H9 (cell line): ENCODE measurements at regions not wholly inside any gene's neighbourhood (a gene's known extent, or its start where the extent isn't known, plus 50 kb on each side); places are given as distances from the start of the nearest gene placed in this dataset.

Source experiments
- DNase-seq: peaks from one replicate; pipeline ENCODE4 v3.0.0-alpha.2; 2017
- H2AFZ ChIP-seq: one replicate; pipeline ENCODE4 v1.6.1; 2013; ENCODE audit warnings: mild to moderate bottlenecking, low read length, control low read depth, moderate library complexity
- H2AK5ac ChIP-seq: 2 replicates; pipeline ENCODE4 v1.6.1; 2013; ENCODE audit warnings: low read length, control low read depth, mixed read lengths; ENCODE audit not compliant: insufficient read length
- H2BK120ac ChIP-seq: one replicate; pipeline ENCODE4 v1.6.1; 2013; ENCODE audit warnings: low read depth, mild to moderate bottlenecking, low read length, control low read depth, inconsistent platforms; ENCODE audit not compliant: poor library complexity, severe bottlenecking
- H2BK12ac ChIP-seq: 2 replicates; pipeline ENCODE4 v1.6.1; 2013; ENCODE audit warnings: low read length, control low read depth, mixed read lengths, low read depth; ENCODE audit not compliant: insufficient read length
- H2BK15ac ChIP-seq: 2 replicates; pipeline ENCODE4 v1.6.1; 2013; ENCODE audit warnings: low read depth, low read length, control low read depth
- H2BK20ac ChIP-seq: one replicate; pipeline ENCODE4 v1.6.1; 2013; ENCODE audit warnings: low read depth, mild to moderate bottlenecking, low read length, control low read depth, inconsistent platforms; ENCODE audit not compliant: poor library complexity, severe bottlenecking
- H2BK5ac ChIP-seq: 2 replicates; pipeline ENCODE4 v1.6.1; 2013; ENCODE audit warnings: low read length, control low read depth, mixed read lengths; ENCODE audit not compliant: insufficient read length
- H3K14ac ChIP-seq: 2 replicates; pipeline ENCODE4 v1.6.1; 2013; ENCODE audit warnings: low read length, control low read depth; ENCODE audit not compliant: insufficient read depth
- H3K18ac ChIP-seq: 2 replicates; pipeline ENCODE4 v1.6.1; 2013; ENCODE audit warnings: low read depth, mild to moderate bottlenecking, mixed read lengths, low read length, control low read depth; ENCODE audit not compliant: insufficient read length
- H3K23ac ChIP-seq: 2 replicates; pipeline ENCODE4 v1.6.1; 2013; ENCODE audit warnings: low read length, control low read depth, mixed read lengths, low read depth; ENCODE audit not compliant: insufficient read length
- H3K23me2 ChIP-seq: 2 replicates; pipeline ENCODE4 v1.6.1; 2013; ENCODE audit warnings: low read depth, mild to moderate bottlenecking, mixed read lengths, low read length, control low read depth; ENCODE audit not compliant: insufficient read length, poor library complexity, severe bottlenecking
- H3K27ac ChIP-seq: 2 replicates; pipeline ENCODE4 v1.5.1; 2013; ENCODE audit warnings: low read length, control low read depth, mixed read lengths, low read depth; ENCODE audit not compliant: insufficient read length
- H3K27me3 ChIP-seq: 2 replicates; pipeline ENCODE4 v1.6.1; 2013; ENCODE audit warnings: low read length, control low read depth, inconsistent platforms; ENCODE audit not compliant: insufficient read depth
- H3K4ac ChIP-seq: 2 replicates; pipeline ENCODE4 v1.6.1; 2013; ENCODE audit warnings: low read depth, mild to moderate bottlenecking, control low read depth, inconsistent platforms, low read length, moderate library complexity
- H3K4me1 ChIP-seq: 2 replicates; pipeline ENCODE4 v1.6.1; 2013; ENCODE audit warnings: low read length, control low read depth, inconsistent platforms; ENCODE audit not compliant: insufficient read depth
- H3K4me2 ChIP-seq: 2 replicates; pipeline ENCODE4 v1.6.1; 2013; ENCODE audit warnings: low read length, control low read depth, mixed read lengths; ENCODE audit not compliant: insufficient read length, insufficient read depth
- H3K56ac ChIP-seq: 2 replicates; pipeline ENCODE4 v1.6.1; 2013; ENCODE audit warnings: low read depth, mild to moderate bottlenecking, mixed read lengths, low read length, control low read depth; ENCODE audit not compliant: insufficient read length
- H3K79me1 ChIP-seq: 2 replicates; pipeline ENCODE4 v1.6.1; 2013; ENCODE audit warnings: low read depth, mild to moderate bottlenecking, moderate library complexity, low read length, control low read depth, inconsistent platforms; ENCODE audit not compliant: insufficient read depth, poor library complexity, severe bottlenecking
- H3K79me2 ChIP-seq: 2 replicates; pipeline ENCODE4 v1.6.1; 2013; ENCODE audit warnings: low read length, control low read depth, inconsistent platforms; ENCODE audit not compliant: insufficient read depth
- H3K9ac ChIP-seq: 2 replicates; pipeline ENCODE4 v1.6.1; 2013; ENCODE audit warnings: low read length, control low read depth, mixed read lengths; ENCODE audit not compliant: insufficient read length; ENCODE audit errors: extremely low read depth
- H3K9me3 ChIP-seq: one replicate; pipeline ENCODE4 v1.6.1; 2013; ENCODE audit warnings: low read depth, low read length, inconsistent platforms; ENCODE audit not compliant: control insufficient read depth
- H3T11ph ChIP-seq: one replicate; pipeline ENCODE4 v1.6.1; 2013; ENCODE audit warnings: mild to moderate bottlenecking, low read length, control low read depth, inconsistent platforms
- H4K20me1 ChIP-seq: one replicate; pipeline ENCODE4 v1.6.1; 2013; ENCODE audit not compliant: control insufficient read depth, insufficient read length, insufficient read depth
- H4K5ac ChIP-seq: 2 replicates; pipeline ENCODE4 v1.6.1; 2013; ENCODE audit warnings: low read depth, mild to moderate bottlenecking, mixed read lengths, low read length, control low read depth; ENCODE audit not compliant: insufficient read length
- H4K8ac ChIP-seq: replicated peaks from 2 replicates; pipeline ENCODE4 v1.6.1; 2013; ENCODE audit warnings: low read length, control low read depth, mixed read lengths, low read depth; ENCODE audit not compliant: insufficient read length
- H4K91ac ChIP-seq: 2 replicates; pipeline ENCODE4 v1.6.1; 2013; ENCODE audit warnings: low read depth, mild to moderate bottlenecking, moderate library complexity, mixed read lengths, low read length, control low read depth; ENCODE audit not compliant: insufficient read length
- H3K27ac Mint-ChIP-seq, 3 experiments: 2 replicates in 2 of 3; 3 replicates in 1 of 3; pipeline ENCODE4 v1.8.0; 2020 to 2021; ENCODE audit warnings: mixed read lengths in 3 of 3, mild to moderate bottlenecking in 1 of 3, moderate library complexity in 1 of 3
- H3K27me3 Mint-ChIP-seq: 2 replicates; pipeline ENCODE4 v1.8.0; 2021; ENCODE audit warnings: low read depth, mild to moderate bottlenecking, moderate library complexity, mixed read lengths
- H3K36me3 Mint-ChIP-seq, 3 experiments: 2 replicates in 2 of 3; 3 replicates in 1 of 3; pipeline ENCODE4 v1.8.0; 2020 to 2021; ENCODE audit warnings: low read depth in 3 of 3, mixed read lengths in 3 of 3; ENCODE audit not compliant: insufficient read depth in 1 of 3
- H3K4me1 Mint-ChIP-seq, 2 experiments: 2 replicates each; pipeline ENCODE4 v1.8.0; 2020; ENCODE audit warnings: mixed read lengths in 2 of 2
- H3K4me3 Mint-ChIP-seq, 2 experiments: 2 replicates in 1 of 2; 3 replicates in 1 of 2; pipeline ENCODE4 v1.8.0; 2020 to 2021; ENCODE audit warnings: mild to moderate bottlenecking in 2 of 2, mixed read lengths in 2 of 2, moderate library complexity in 1 of 2
- H3K9me3 Mint-ChIP-seq, 2 experiments: 2 replicates in 1 of 2; 3 replicates in 1 of 2; pipeline ENCODE4 v1.8.0; 2020; ENCODE audit warnings: mild to moderate bottlenecking in 2 of 2, mixed read lengths in 2 of 2, moderate library complexity in 1 of 2
- WGBS: extraction: QIAGEN DNeasy Blood & Tissue Kit; methylation state at CpG from one replicate; pipeline ENCODE4 v1.1.7; 2013; ENCODE audit warnings: missing lambda C conversion rate, low lambda C conversion rate, mixed read lengths; ENCODE audit not compliant: insufficient read length; ENCODE audit errors: extremely low coverage; 5-methylcytosine and 5-hydroxymethylcytosine counted together
- TF ChIP-seq, protein P1 (sequence below): fragments of 200-600 bp; sonication (generic); conservative IDR thresholded peaks from 3 replicates; pipeline ENCODE4 v1.8.0; 2021; ENCODE audit warnings: antibody characterized with exemption, mild to moderate bottlenecking

DNA sequence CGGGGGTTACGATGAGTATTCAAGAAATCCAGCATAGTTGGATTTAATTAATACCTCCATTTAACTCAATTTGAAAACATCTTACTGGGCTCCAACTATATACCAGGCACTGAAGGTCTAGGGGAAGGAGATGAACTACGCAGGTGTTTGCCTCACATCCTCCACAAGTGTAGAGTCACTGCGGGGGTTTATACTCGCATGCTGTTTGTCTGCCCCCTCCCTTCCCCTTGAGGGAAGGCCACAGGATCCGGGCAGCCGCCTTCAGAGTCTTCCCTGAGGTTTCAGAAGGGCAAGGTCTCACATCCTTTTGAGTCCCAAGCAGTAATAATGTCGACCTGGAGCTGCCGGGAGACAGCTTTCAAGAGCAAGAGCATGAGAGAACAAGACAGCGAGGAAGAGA lies 142.4 kb upstream of the GALNT2 start:
- Histone ChIP-seq H3K27ac (no peak overlapping the region), H3K4ac (no peak overlapping the region), H2AK5ac (no peak overlapping the region), H3K23ac (no peak overlapping the region), H2AFZ (no peak overlapping the region), H3K23me2 (no peaks in the 10 kb centered on the region), H2BK12ac (no peak overlapping the region), H3K79me1 (no peaks in the 10 kb centered on the region), H4K91ac (no peak overlapping the region), H2BK120ac (no peak overlapping the region), H3K56ac (no peak overlapping the region), H2BK5ac (no peak overlapping the region), H4K5ac (no peak overlapping the region), H3K18ac (no peak overlapping the region), H3K79me2 (no peaks in the 10 kb centered on the region), H3K4me1 (no peaks in the 10 kb centered on the region), H3K9me3 (no peaks in the 10 kb centered on the region), H2BK20ac (no peak overlapping the region), H4K20me1 (no peaks in the 10 kb centered on the region), H3K4me2 (no peak overlapping the region), H4K8ac (no peak overlapping the region), H2BK15ac (no peak overlapping the region), H3K14ac (no peak overlapping the region), H3T11ph (no peak overlapping the region), H3K9ac (no peak overlapping the region), H3K27me3 (no peaks in the 10 kb centered on the region)
- Mint-ChIP-seq H3K4me3 (no peak overlapping the region), H3K36me3 (no peaks in the 10 kb centered on the region), H3K27me3 (no peaks in the 10 kb centered on the region; the same call in 1 of the 2 replicates), H3K4me1 (peaks cover 2 to 18% of the 10 kb centered on the region in 2 experiments; a peak in 3 of 4 replicates), H3K27ac (no peak overlapping the region), H3K9me3 (no peaks in the 10 kb centered on the region)
- no peak for DNase-seq
- TF ChIP-seq, protein P1, sequence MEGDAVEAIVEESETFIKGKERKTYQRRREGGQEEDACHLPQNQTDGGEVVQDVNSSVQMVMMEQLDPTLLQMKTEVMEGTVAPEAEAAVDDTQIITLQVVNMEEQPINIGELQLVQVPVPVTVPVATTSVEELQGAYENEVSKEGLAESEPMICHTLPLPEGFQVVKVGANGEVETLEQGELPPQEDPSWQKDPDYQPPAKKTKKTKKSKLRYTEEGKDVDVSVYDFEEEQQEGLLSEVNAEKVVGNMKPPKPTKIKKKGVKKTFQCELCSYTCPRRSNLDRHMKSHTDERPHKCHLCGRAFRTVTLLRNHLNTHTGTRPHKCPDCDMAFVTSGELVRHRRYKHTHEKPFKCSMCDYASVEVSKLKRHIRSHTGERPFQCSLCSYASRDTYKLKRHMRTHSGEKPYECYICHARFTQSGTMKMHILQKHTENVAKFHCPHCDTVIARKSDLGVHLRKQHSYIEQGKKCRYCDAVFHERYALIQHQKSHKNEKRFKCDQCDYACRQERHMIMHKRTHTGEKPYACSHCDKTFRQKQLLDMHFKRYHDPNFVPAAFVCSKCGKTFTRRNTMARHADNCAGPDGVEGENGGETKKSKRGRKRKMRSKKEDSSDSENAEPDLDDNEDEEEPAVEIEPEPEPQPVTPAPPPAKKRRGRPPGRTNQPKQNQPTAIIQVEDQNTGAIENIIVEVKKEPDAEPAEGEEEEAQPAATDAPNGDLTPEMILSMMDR = no peak
- no CpG with 5 or more reads among the region's 10 CpGs for WGBS
